Caco-2 (cell line): ENCODE measurements at regions not wholly inside any gene's neighbourhood (a gene's known extent, or its start where the extent isn't known, plus 50 kb on each side); places are given as distances from the start of the nearest gene placed in this dataset.

Source experiments
- BruUV-seq: library from RNA; stranded (reverse); fragments of 400-500 nt; replicated peaks from 2 replicates; lab custom pipeline; 2021; lab: Mats Ljungman, UMichigan
- CTCF ChIA-PET: fragments of 300-600 bp; sonication (Branson Sonifier 250); formaldehyde crosslinking; loops from one replicate; lab custom pipeline; 2022; ENCODE audit warnings: antibody characterized with exemption; lab: Charles Lee
- POLR2A ChIA-PET: fragments of 300-600 bp; sonication (Branson Sonifier 250); formaldehyde crosslinking; loops from one replicate; lab custom pipeline; 2022; ENCODE audit warnings: antibody characterized with exemption; lab: Charles Lee
- DNase-seq, 2 experiments: peaks; one replicate each; pipeline versions ENCODE4 v3.0.0 to v3.0.0-alpha.2; 2020 to 2022
- H3K27me3 ChIP-seq: replicated peaks from 2 replicates; pipeline ENCODE4 v1.6.0; 2011; ENCODE audit warnings: low read length; ENCODE audit not compliant: control insufficient read depth, insufficient read depth
- H3K36me3 ChIP-seq: 2 replicates; pipeline ENCODE4 v1.5.1; 2011; ENCODE audit warnings: low read length; ENCODE audit not compliant: control insufficient read depth, insufficient read depth
- H3K4me1 ChIP-seq: fragments of 250-450 bp; sonication (Bioruptor Pico); 2 replicates; pipeline ENCODE4 v1.5.1; 2020; ENCODE audit warnings: mild to moderate bottlenecking
- H3K4me3 ChIP-seq: 2 replicates; pipeline ENCODE4 v1.5.1; 2011; ENCODE audit warnings: low read depth, mild to moderate bottlenecking, control low read depth, low read length
- H3K9me3 ChIP-seq: fragments of 250-450 bp; sonication (Bioruptor Pico); 2 replicates; pipeline ENCODE4 v1.5.1; 2020; ENCODE audit warnings: mild to moderate bottlenecking, moderate library complexity
- H3K27ac Mint-ChIP-seq: one replicate; pipeline ENCODE4 v1.8.0; 2022; ENCODE audit warnings: mixed read lengths; ENCODE audit not compliant: unreplicated experiment
- H3K27me3 Mint-ChIP-seq: one replicate; pipeline ENCODE4 v1.8.0; 2022; ENCODE audit warnings: mixed read lengths; ENCODE audit not compliant: insufficient read depth, unreplicated experiment
- H3K36me3 Mint-ChIP-seq: one replicate; pipeline ENCODE4 v1.8.0; 2022; ENCODE audit warnings: mild to moderate bottlenecking, mixed read lengths; ENCODE audit not compliant: insufficient read depth, unreplicated experiment
- H3K4me1 Mint-ChIP-seq: one replicate; pipeline ENCODE4 v1.8.0; 2022; ENCODE audit warnings: low read depth, mixed read lengths; ENCODE audit not compliant: unreplicated experiment
- H3K4me3 Mint-ChIP-seq: one replicate; pipeline ENCODE4 v1.8.0; 2022; ENCODE audit warnings: mild to moderate bottlenecking, moderate library complexity, mixed read lengths; ENCODE audit not compliant: unreplicated experiment
- H3K9me3 Mint-ChIP-seq: one replicate; pipeline ENCODE4 v1.8.0; 2022; ENCODE audit warnings: mixed read lengths; ENCODE audit not compliant: unreplicated experiment
- intact Hi-C: fragments of 100-400 bp; cut with micrococcal nuclease; formaldehyde crosslinking; loops from one replicate; pipeline ENCODE4 v1.10.0; 2022; ENCODE audit not compliant: unreplicated experiment
- TF ChIP-seq, protein P1 (sequence below), 2 experiments: fragments of 200-600 bp in 1 of 2; IDR thresholded peaks; 1 replicate in 1 of 2; 2 replicates in 1 of 2; pipeline versions ENCODE4 v1.5.1 to v1.8.0; 2011 to 2022; ENCODE audit warnings: antibody characterized with exemption in 1 of 2, control low read depth in 1 of 2, inconsistent platforms in 1 of 2, low read depth in 1 of 2, low read length in 1 of 2, mild to moderate bottlenecking in 1 of 2, moderate library complexity in 1 of 2; ENCODE audit not compliant: insufficient read depth in 1 of 2, severe bottlenecking in 1 of 2, unreplicated experiment in 1 of 2

DNA sequence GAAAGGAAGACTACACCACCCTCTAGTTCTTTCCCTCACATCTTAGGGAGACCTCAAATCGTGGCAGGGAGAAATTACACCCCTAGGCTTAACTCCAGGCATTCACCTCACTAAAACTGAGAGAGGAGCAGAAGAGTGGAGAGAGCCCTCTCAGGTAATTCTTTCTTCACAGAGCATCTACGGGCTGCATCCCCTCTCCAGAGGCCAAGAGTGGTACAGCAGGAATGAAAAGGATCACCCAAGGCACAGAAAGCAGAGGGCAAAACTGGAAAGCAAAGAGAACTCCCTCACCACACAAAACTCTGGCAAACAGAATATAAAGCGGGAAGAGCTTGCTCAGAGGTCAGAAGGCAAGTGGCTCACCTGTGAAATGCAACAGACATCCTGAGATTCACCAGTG lies 661.2 kb downstream of the TBC1D4 start:
- Histone ChIP-seq H3K27me3 (no peaks in the 10 kb centered on the region), H3K36me3 (no peaks in the 10 kb centered on the region), H3K4me1 (no peaks in the 10 kb centered on the region), H3K9me3 (no peaks in the 10 kb centered on the region), H3K4me3 (no peak overlapping the region)
- POLR2A ChIA-PET: no interaction called here
- Mint-ChIP-seq H3K36me3 (no peaks in the 10 kb centered on the region), H3K4me1 (no peaks in the 10 kb centered on the region), H3K9me3 (no peaks in the 10 kb centered on the region), H3K4me3 (no peak overlapping the region), H3K27me3 (peaks cover 2% of the 10 kb centered on the region), H3K27ac (no peak overlapping the region)
- no TSS peak for BruUV-seq
- CTCF ChIA-PET: no interaction called here
- DNase-seq: no peak
- intact Hi-C loops: no loop called here
- TF ChIP-seq, protein P1, sequence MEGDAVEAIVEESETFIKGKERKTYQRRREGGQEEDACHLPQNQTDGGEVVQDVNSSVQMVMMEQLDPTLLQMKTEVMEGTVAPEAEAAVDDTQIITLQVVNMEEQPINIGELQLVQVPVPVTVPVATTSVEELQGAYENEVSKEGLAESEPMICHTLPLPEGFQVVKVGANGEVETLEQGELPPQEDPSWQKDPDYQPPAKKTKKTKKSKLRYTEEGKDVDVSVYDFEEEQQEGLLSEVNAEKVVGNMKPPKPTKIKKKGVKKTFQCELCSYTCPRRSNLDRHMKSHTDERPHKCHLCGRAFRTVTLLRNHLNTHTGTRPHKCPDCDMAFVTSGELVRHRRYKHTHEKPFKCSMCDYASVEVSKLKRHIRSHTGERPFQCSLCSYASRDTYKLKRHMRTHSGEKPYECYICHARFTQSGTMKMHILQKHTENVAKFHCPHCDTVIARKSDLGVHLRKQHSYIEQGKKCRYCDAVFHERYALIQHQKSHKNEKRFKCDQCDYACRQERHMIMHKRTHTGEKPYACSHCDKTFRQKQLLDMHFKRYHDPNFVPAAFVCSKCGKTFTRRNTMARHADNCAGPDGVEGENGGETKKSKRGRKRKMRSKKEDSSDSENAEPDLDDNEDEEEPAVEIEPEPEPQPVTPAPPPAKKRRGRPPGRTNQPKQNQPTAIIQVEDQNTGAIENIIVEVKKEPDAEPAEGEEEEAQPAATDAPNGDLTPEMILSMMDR (IDR thresholded peaks at IDR 0.05; ENCODE audit: insufficient read depth in 1 of 2, low read depth in 1 of 2, low read length in 1 of 2, severe bottlenecking in 1 of 2, unreplicated experiment in 1 of 2): no peak

DNA sequence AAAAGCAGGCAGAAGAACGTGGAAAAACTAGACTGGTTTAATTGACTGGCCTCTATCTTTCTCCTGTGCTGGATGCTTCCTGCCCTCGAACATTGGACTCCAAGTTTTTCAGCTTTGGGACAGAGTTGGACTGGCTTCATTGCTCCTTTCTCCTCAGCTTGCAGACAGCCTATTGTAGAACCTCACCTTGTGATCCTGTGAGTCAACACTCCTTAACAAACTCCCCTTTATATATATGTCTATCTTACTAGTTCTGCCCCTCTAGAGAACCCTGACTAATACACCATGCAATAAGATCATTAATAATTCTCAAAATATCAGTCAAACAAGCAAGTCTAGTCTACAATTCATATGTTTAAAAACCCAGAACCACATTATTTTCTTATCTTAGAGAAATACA lies 662.4 kb downstream of the TBC1D4 start:
- POLR2A ChIA-PET: no interaction called here
- CTCF ChIA-PET: no interaction called here
- no peaks in the 10 kb centered on the region for H3K4me1 ChIP-seq
- no peaks in the 10 kb centered on the region for H3K4me1 Mint-ChIP-seq
- TF ChIP-seq, protein P1 (IDR thresholded peaks at IDR 0.05; ENCODE audit: insufficient read depth in 1 of 2, low read depth in 1 of 2, low read length in 1 of 2, severe bottlenecking in 1 of 2, unreplicated experiment in 1 of 2): no peak
- H3K4me3 ChIP-seq: no peak overlapping the region
- no peaks in the 10 kb centered on the region for H3K9me3 ChIP-seq
- no peaks in the 10 kb centered on the region for H3K36me3 ChIP-seq
- H3K27ac Mint-ChIP-seq: no peak overlapping the region
- no peaks in the 10 kb centered on the region for H3K27me3 Mint-ChIP-seq
- H3K4me3 Mint-ChIP-seq: no peak overlapping the region
- H3K27me3 ChIP-seq: no peaks in the 10 kb centered on the region
- intact Hi-C loops: no loop called here
- no peak for DNase-seq
- BruUV-seq: no TSS peak
- H3K9me3 Mint-ChIP-seq: no peaks in the 10 kb centered on the region
- H3K36me3 Mint-ChIP-seq: no peaks in the 10 kb centered on the region

DNA sequence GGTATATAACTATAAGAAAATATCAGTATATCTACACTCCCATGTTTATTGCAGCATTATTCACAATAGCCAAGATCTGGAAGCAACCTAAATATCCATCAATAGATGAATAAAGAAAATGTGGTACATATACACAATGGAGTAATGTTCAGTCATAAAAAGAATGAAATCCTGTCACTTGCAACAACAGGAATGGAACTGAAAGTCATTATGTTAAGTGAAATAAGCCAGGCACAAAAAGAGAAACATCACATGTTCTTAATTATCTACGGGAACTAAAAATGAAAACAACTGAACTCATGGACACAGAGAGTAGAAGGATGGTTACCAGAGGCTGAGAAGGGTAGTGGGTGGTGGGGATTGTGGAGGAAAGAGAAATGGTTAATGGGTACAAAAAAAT lies 665.2 kb downstream of the TBC1D4 start:
- Mint-ChIP-seq H3K27me3 (peaks cover 3% of the 10 kb centered on the region), H3K9me3 (peaks cover 21% of the 10 kb centered on the region), H3K36me3 (no peaks in the 10 kb centered on the region), H3K4me3 (no peak overlapping the region), H3K27ac (no peak overlapping the region), H3K4me1 (no peaks in the 10 kb centered on the region)
- H3K27me3 ChIP-seq: no peaks in the 10 kb centered on the region
- H3K4me1 ChIP-seq: no peaks in the 10 kb centered on the region
- BruUV-seq: no TSS peak
- ChIA-PET POLR2A (no interaction called here), CTCF (no interaction called here)
- TF ChIP-seq, protein P1 (IDR thresholded peaks at IDR 0.05; ENCODE audit: insufficient read depth in 1 of 2, low read depth in 1 of 2, low read length in 1 of 2, severe bottlenecking in 1 of 2, unreplicated experiment in 1 of 2): no peak
- H3K36me3 ChIP-seq: no peaks in the 10 kb centered on the region
- DNase-seq: no peak
- 0 out of 2 replicates have a peak, but pooled peaks cover 5% of the 10 kb centered on the region for H3K9me3 ChIP-seq
- no peak overlapping the region for H3K4me3 ChIP-seq
- intact Hi-C loops: no loop called here
